CD4-positive, alpha-beta T cell treated with Interleukin-15 for 4 hours (primary cell): ENCODE measurements at regions not wholly inside any gene's neighbourhood (a gene's known extent, or its start where the extent isn't known, plus 50 kb on each side); places are given as distances from the start of the nearest gene placed in this dataset.

Experiments used
- DNase-seq: peaks from one replicate; pipeline ENCODE4 v3.0.0-alpha.2; 2020; ENCODE audit warnings: low spot score

GRCh38 chr12:58190618-58191017 is 249.3 kb downstream of the ATP23 start:
- DNase-seq: no peak

GRCh38 chr12:58196971-58197370 is 255.6 kb downstream of the ATP23 start:
- DNase-seq: no peak

GRCh38 chr12:58202933-58203718 is 261.8 kb downstream of the ATP23 start:
- no peak for DNase-seq

DNA sequence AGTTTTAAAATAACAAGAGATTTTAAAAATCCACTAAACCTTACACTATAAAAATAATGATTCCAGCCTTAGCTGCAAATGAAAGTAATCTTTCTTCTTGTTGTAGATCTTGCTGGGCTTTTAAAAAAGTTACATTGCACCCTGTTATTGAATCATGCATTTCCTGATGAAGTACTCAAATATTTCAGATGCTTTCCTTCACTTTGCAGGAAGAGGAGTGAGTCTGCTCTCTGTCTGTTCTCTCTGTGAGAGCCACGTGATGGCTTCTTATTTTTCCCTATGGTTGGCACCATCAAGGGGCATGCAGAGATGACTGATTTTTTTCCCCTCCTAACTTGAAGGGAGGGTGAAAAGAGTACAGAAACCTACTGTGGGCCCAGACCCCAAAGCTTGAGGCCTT is 262.7 kb downstream of the ATP23 start:
- no peak for DNase-seq

- no peak for DNase-seq
Observed at GRCh38 chr12:58206876-58207275, 265.5 kb downstream of the ATP23 start.

DNA sequence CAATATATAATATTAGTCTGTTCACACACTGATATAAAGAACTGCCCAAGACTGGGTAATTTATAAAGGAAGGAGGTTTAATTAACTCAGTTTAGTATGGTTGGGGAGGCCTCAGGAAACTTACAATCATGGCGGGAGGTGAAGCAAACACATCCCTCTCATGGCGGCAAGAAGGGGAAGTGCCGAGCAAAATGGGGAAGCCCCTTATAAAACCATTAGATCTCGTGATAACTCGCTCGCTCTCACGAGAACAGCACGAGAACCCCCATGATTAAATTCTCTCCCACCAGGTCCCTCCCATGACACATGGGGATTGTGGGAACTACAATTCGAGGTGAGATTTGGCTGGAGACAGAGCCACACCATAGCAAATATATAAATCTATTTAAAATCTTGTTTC is 269.8 kb downstream of the ATP23 start:
- DNase-seq: no peak

- DNase-seq: no peak
Observed at GRCh38 chr12:58217130-58217529, 275.8 kb downstream of the ATP23 start.

- DNase-seq: no peak
Observed at GRCh38 chr12:58224536-58225105, 283.3 kb downstream of the ATP23 start.

DNA sequence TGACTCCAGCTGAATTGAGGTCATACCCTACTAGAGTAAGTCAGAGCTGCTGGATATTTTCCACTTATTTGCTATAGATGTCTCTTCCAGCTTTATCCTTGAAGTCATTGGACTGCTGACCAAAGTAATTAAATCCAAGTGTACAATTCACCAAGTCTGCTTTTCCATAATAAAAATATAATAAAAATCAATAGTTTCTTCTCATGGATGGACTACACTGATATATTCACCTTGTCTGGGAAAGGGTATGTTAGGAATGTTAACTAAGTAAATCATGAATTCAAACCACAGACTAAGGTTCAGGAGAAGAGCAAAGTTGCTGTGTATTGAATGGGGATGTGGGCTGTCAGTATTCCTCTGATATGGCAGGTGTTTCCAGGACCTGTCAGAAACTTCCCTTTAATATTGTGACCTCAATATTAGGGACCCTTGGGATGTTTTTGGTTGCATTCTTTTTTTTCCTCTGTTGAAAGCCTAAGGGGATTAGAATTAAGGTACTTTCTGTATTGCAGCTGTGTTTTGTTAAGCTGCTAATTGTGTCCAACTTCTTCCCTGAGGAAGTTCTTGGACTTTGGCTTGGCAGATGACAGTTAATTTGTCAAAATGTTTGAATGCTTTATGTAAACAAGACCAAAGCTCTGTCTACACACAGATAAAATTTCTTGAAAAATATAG is 284.0 kb downstream of the ATP23 start:
- DNase-seq: no peak

DNA sequence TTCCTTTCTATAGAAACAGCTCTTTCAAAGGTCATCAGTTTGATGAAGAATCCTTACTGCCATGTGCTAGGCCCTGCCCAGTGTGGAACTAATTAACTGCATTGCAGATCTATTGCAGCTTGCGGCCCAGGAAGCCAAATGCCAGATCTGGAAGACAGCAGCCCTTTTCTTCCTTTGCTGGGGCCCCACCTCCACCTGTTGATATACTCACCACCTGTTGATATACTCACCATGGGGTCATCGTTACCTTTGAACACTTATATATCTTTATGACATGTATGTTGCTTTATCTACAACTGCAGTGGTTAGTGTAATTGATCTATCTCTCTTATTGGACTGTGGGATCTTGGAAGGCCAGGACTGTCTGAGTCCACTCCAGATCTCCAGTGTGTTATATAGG is 292.5 kb downstream of the ATP23 start:
- DNase-seq: no peak

DNA sequence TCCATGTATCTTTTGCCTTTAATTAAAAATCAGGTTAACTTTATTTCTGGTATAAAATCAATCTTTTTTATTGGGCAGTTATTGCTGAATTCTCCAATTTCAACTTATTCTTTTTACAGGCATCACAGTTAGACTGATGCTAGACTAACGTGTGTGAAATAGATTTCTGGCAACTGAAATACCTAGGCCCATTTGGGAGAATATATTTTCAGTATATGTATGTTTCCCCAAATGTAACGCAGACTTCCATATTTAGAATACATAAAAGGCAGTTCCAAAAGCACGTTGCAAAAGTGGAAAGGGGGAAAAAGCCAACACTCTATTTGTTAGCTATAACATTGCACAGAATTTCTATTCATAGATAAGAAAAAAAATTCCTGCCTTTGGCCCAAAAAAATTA is 297.0 kb downstream of the ATP23 start:
- DNase-seq: no peak

DNA sequence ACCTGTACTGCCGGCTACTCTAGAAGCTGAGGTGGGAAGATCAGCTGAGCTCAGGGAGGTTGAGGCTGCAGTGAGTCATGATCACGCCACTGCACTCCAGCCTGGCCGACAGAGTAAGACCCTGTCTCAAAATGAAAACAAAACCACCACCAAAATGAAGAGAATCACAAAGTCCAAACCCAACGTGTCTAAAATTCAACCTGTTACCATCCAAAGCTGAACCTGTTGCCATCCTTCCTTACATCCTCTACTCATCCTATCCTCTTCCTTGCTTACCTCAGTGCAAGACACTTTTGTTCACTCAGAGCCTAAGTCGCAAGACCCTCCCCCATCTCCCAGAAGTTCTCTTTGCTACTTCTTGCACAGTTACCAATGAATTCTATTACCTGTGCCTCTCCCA is 299.7 kb downstream of the ATP23 start:
- DNase-seq: no peak

GRCh38 chr12:58242796-58243630 is 301.6 kb downstream of the ATP23 start:
- DNase-seq: no peak

GRCh38 chr12:58247633-58248032 is 306.3 kb downstream of the ATP23 start:
- no peak for DNase-seq

- no peak for DNase-seq
Observed at GRCh38 chr12:58248599-58248998, 307.2 kb downstream of the ATP23 start.

DNA sequence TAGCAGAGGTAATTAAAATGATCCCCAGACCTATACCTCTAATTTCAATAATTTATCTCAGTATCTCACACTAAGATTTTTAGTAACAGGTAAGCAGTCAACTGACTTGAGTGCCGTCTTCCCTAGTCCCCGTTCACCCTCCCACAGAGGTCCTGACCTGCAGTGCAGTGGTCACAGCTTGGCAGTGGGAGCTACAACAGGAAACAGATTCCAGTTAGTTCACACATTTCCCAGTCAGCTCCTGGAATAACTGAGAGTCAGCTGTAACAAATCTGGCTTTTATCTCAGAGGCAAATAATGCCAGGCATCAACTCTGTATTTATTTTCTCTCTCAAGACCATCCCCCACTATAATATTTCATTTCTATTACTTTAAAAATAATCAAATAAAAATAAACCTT is 308.2 kb downstream of the ATP23 start:
- DNase-seq: no peak

DNA sequence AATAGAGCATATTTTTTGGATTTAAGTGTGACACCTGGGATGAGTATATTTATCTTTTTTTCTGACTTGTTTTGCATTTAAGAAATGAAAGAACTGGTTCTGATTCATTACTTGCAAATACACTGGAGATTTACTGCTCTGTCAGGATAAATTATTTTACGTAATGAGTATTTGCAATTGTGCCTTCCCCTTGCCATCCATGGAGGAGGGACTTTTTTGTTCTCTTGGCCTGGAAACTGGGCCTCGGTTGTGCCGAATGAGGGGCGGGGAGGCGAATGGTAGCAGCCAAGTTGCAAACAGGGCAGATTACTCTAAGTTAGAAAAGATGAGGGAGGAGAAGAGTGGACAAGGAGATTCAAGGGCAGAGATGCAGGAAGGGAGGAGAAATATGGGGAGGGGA is 308.7 kb downstream of the ATP23 start:
- no peak for DNase-seq

- DNase-seq: no peak
Observed at GRCh38 chr12:58252914-58253313, 311.5 kb downstream of the ATP23 start.

- no peak for DNase-seq
Observed at GRCh38 chr12:58253663-58254062, 312.3 kb downstream of the ATP23 start.

- DNase-seq: no peak
Observed at GRCh38 chr12:58254463-58255100, 313.2 kb downstream of the ATP23 start.

DNA sequence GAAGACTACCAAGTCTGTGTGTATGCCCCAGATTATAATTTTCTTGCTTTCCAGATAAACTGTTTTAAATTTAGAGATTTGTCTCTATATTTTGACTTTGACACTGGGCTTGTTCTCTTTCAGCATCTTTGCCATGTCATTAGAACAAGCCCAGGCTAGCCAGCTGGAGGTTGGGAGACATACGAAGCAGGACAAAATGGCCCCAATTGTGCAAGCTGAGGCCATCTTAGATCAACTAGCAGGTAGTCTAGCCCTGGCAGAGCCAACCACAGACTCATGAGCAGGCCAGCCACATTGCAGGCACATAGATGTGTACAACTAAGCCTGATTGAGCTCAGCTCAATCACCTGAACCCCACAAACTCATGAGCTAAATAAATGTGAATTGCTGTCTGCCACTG is 321.4 kb downstream of the ATP23 start:
- DNase-seq: no peak

DNA sequence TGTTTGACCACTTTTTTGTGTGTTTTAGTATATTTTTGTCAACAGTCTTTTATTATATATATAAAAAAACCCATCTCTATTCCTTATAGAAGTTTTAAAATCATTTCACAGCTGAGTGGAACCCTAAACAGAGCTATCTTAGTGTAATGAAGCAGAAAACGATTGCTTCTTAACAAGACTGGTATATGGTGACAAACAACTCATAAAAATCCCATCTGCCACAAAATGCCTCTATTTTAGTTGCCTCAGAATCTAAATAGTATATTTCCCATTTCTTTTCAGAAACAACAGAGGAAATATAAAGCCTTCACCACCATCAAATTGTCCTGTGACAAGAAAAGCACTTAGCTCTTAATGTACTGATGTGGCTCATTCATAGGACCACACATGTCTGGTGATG is 322.4 kb downstream of the ATP23 start:
- no peak for DNase-seq
